Loucy (cell line): ENCODE measurements at regions not wholly inside any gene's neighbourhood (a gene's known extent, or its start where the extent isn't known, plus 50 kb on each side); places are given as distances from the start of the nearest gene placed in this dataset.

Source experiments
- EZH2phosphoT487 ChIP-seq: fragments of 200-600 bp; IDR thresholded peaks from 2 replicates; pipeline ENCODE4 v1.6.1; 2018; ENCODE audit warnings: antibody characterized with exemption, mild to moderate bottlenecking, moderate library complexity, borderline replicate concordance
- TF ChIP-seq, protein P1 (sequence below): fragments of 200-600 bp; sonication (generic); conservative IDR thresholded peaks from 2 replicates; pipeline ENCODE4 v1.5.1; 2014; ENCODE audit warnings: mild to moderate bottlenecking, antibody characterized with exemption, low read length

GRCh38 chr14:42931308-42931707 lies 1324.6 kb downstream of the LRFN5 start:
- TF ChIP-seq, protein P1, sequence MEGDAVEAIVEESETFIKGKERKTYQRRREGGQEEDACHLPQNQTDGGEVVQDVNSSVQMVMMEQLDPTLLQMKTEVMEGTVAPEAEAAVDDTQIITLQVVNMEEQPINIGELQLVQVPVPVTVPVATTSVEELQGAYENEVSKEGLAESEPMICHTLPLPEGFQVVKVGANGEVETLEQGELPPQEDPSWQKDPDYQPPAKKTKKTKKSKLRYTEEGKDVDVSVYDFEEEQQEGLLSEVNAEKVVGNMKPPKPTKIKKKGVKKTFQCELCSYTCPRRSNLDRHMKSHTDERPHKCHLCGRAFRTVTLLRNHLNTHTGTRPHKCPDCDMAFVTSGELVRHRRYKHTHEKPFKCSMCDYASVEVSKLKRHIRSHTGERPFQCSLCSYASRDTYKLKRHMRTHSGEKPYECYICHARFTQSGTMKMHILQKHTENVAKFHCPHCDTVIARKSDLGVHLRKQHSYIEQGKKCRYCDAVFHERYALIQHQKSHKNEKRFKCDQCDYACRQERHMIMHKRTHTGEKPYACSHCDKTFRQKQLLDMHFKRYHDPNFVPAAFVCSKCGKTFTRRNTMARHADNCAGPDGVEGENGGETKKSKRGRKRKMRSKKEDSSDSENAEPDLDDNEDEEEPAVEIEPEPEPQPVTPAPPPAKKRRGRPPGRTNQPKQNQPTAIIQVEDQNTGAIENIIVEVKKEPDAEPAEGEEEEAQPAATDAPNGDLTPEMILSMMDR = no peak
- no peak for TF ChIP-seq EZH2phosphoT487
